Lower leg skin (tissue), 4 donors: ENCODE measurements at regions not wholly inside any gene's neighbourhood (a gene's known extent, or its start where the extent isn't known, plus 50 kb on each side); places are given as distances from the start of the nearest gene placed in this dataset.

Experiments
- DNase-seq, 2 donors: peaks; one replicate each; pipeline ENCODE4 v3.0.0-alpha.2; 2019; ENCODE audit warnings: low spot score in 2 of 2
- H3K4me3 ChIP-seq: fragments of 200-600 bp; sonication (generic); 2 replicates; pipeline ENCODE4 v1.5.1; 2017; ENCODE audit warnings: mild to moderate bottlenecking, low read depth; ENCODE audit not compliant: poor library complexity, severe bottlenecking
- POLR2A ChIP-seq, 2 donors: fragments of 450-650 bp; IDR thresholded peaks; one replicate each; pipeline ENCODE4 v1.6.1; 2016 to 2017; ENCODE audit warnings: antibody characterized with exemption in 2 of 2, mild to moderate bottlenecking in 1 of 2, moderate library complexity in 1 of 2
- WGBS, 2 donors: methylation state at CpG; one replicate each; pipeline ENCODE4 v1.1.5; 2018; 5-methylcytosine and 5-hydroxymethylcytosine counted together
- intact Hi-C: fragments of 100-400 bp; cut with DNase I; formaldehyde crosslinking; loops from one replicate; pipeline ENCODE4 v1.15.0; 2023; ENCODE audit warnings: low total_unique reads
- TF ChIP-seq, protein P1 (sequence below), 3 donors: fragments of 450-650 bp; IDR thresholded peaks; one replicate each; pipeline ENCODE4 v1.5.1; 2016; ENCODE audit warnings: antibody characterized with exemption in 3 of 3, mild to moderate bottlenecking in 3 of 3, moderate library complexity in 2 of 3

DNA sequence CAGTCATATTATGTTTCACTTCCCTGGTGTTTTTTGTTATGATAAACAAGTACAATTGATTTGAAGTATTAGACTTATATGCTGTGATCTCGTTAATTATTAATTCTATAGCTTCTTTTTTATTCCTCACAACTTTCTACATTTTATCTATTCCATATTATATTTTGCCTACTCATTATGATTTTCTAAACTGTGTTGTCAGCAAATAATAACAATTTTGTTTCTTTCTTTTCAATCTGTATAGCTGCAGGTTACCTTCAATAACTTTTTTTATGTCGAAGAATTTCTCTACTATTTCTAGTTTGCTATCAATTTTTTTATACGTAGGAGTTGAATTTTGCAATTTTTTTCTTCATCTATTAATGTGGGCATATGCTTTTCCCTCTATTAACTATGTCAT is 304.4 kb downstream of the PCDH17 start:
- 57 to 90% methylated on average over 3 of the region's 3 CpGs for WGBS, 2 donors
- TF ChIP-seq POLR2A (IDR thresholded peaks at IDR 0.05), result no peak
- TF ChIP-seq, protein P1, sequence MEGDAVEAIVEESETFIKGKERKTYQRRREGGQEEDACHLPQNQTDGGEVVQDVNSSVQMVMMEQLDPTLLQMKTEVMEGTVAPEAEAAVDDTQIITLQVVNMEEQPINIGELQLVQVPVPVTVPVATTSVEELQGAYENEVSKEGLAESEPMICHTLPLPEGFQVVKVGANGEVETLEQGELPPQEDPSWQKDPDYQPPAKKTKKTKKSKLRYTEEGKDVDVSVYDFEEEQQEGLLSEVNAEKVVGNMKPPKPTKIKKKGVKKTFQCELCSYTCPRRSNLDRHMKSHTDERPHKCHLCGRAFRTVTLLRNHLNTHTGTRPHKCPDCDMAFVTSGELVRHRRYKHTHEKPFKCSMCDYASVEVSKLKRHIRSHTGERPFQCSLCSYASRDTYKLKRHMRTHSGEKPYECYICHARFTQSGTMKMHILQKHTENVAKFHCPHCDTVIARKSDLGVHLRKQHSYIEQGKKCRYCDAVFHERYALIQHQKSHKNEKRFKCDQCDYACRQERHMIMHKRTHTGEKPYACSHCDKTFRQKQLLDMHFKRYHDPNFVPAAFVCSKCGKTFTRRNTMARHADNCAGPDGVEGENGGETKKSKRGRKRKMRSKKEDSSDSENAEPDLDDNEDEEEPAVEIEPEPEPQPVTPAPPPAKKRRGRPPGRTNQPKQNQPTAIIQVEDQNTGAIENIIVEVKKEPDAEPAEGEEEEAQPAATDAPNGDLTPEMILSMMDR (IDR thresholded peaks at IDR 0.05), result no peak
- no peak for DNase-seq
- intact Hi-C loops, result no loop called here
- no peak overlapping the region for H3K4me3 ChIP-seq

DNA sequence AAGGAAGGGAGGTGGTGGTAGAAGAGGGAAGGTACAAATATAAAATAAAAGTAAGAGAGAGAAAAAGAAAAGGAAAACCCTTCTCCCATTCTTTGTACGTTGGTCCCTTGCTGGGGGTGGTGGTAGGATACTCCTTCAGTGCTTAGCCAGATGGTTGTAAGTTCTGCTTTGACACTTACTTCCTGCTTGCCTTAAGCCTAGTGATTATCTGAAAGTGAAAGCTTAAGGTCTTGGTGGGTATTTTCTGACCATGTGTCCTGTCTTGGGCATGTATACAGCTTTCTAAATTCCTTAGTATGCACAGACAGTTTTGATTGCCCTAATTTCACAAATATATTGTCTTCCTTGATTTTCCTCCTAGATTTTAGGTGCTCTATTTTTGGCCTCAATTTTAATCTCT is 314.8 kb downstream of the PCDH17 start:
- intact Hi-C loops, result no loop called here
- DNase-seq, result no peak
- TF ChIP-seq, protein P1 (IDR thresholded peaks at IDR 0.05), result no peak
- TF ChIP-seq POLR2A (IDR thresholded peaks at IDR 0.05), result no peak
- WGBS, 2 donors, result 33 to 44% methylated on average over 1 of the region's 1 CpG
- H3K4me3 ChIP-seq, result no peak overlapping the region

DNA sequence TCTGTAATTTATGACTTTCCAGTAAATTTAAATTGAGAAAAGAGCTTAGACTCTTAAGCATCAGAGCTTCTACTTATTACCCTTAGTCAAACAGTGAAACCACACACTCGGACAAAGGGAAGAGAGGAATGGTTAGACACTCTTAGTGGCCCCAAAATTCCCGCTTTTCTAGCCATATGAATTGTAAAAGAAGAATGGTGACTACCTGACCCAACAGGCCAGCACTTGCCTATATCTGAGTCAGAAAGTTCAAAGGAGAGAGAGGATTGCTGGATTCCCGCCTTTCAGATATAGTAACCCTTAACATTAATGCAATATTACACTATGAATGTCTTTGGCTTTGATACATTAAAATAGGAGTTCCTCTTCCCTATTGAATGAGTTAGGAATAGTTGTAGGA is 317.3 kb downstream of the PCDH17 start:
- DNase-seq, result no peak
- no peak overlapping the region for H3K4me3 ChIP-seq
- WGBS, 2 donors, result 73 to 86% methylated on average over 3 of the region's 3 CpGs
- intact Hi-C loops, result no loop called here
- TF ChIP-seq, protein P1 (IDR thresholded peaks at IDR 0.05), result no peak
- no peak for TF ChIP-seq POLR2A (IDR thresholded peaks at IDR 0.05)

DNA sequence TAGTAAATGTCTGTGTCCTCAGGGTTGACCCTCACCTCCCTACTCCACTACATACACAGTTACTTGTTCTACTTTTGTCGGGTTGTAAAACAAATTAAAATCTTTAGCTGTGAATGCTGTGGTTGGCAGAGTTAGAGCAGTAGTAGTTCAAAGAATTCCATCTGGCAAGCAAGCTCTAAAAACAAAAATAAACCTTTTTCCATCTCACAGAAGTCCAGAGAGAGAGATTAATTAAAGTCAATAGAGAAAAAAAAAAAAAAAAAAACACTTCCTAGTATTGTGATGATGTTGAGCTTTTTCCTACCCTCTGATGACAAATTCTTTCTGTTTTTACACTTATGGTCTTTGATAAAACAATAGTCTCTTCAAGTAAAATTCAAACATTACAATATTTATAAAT is 338.4 kb downstream of the PCDH17 start:
- WGBS, 2 donors, result 21 to 31% methylated on average over 1 of the region's 1 CpG
- H3K4me3 ChIP-seq, result no peak overlapping the region
- TF ChIP-seq, protein P1 (IDR thresholded peaks at IDR 0.05), result no peak
- intact Hi-C loops, result no loop called here
- DNase-seq, result no peak

DNA sequence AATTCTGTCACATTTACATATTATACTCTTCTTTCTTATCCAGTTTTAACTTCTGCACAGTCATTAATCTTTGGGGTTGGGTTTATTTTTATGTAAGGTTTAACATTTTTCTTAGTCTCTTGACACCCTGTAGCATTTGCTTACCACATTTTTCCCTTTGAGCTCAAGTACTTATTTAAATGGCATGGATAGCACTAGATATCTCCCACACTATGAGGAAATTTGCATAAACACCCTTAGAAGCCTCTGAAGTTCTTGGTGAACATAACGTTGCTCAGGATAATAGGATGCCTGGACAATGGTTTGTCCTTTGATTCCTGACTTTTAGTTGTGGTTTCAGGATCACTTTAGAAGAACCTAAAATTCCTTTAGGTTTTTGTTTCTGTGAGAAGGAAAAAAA is 338.9 kb downstream of the PCDH17 start:
- no peak for DNase-seq
- TF ChIP-seq, protein P1 (IDR thresholded peaks at IDR 0.05), result no peak
- TF ChIP-seq POLR2A (IDR thresholded peaks at IDR 0.05), result no peak
- no peak overlapping the region for H3K4me3 ChIP-seq
- WGBS, 2 donors, result 23 to 29% methylated on average over 1 of the region's 1 CpG
- intact Hi-C loops, result no loop called here

DNA sequence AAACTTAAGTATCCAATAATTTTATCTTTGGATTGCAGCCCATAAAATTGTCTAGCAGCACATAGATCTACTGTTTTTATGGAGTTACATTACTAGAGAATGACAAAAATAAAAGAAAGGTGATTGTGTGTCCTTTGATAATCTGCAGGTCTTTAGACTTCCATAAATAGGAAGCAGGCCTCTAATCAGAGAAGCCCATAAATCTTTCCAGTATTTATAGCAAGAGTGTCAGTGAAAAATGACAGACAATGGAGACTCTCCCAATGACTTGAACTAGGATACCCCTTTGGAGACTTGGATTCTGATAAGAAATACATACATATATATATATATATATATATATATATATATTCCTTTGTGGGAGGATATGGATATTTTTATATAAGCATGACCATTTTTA is 351.2 kb downstream of the PCDH17 start:
- H3K4me3 ChIP-seq, result no peak overlapping the region
- intact Hi-C loops, result no loop called here
- no peak for TF ChIP-seq POLR2A (IDR thresholded peaks at IDR 0.05)
- TF ChIP-seq, protein P1 (IDR thresholded peaks at IDR 0.05), result no peak
- DNase-seq, result no peak
